Liver (tissue), 3 donors: ENCODE measurements at regions not wholly inside any gene's neighbourhood (a gene's known extent, or its start where the extent isn't known, plus 50 kb on each side); places are given as distances from the start of the nearest gene placed in this dataset.
"Not testable (repeated sequence)": the region's sequence is repeated elsewhere in the genome, so short reads cannot be mapped to it uniquely, and the experiment has no call there.

Source experiments
- CTCF ChIP-seq: fragments of 150-350 bp; IDR thresholded peaks from 2 replicates; pipeline ENCODE4 v1.5.1; 2017; ENCODE audit warnings: improper control_type of control experiment, low read depth, low read length; ENCODE audit not compliant: missing input control
- GABPA ChIP-seq, 2 donors: IDR thresholded peaks in 1 of 2; conservative IDR thresholded peaks in 1 of 2; 2 replicates each; pipeline ENCODE4 v1.6.1; 2016; ENCODE audit warnings: antibody characterized with exemption in 2 of 2, mild to moderate bottlenecking in 1 of 2, moderate library complexity in 1 of 2
- HNF4G ChIP-seq: IDR thresholded peaks from 2 replicates; pipeline ENCODE4 v1.6.1; 2016; ENCODE audit warnings: antibody characterized with exemption
- JUND ChIP-seq, 2 donors: IDR thresholded peaks; 2 replicates each; pipeline ENCODE4 v1.6.1; 2016; ENCODE audit warnings: antibody characterized with exemption in 2 of 2
- MAX ChIP-seq: IDR thresholded peaks from 2 replicates; pipeline ENCODE4 v1.6.1; 2016; ENCODE audit warnings: antibody characterized with exemption
- RAD21 ChIP-seq, 2 donors: IDR thresholded peaks; 2 replicates each; pipeline ENCODE4 v1.6.1; 2016; ENCODE audit warnings: antibody characterized with exemption in 2 of 2, mild to moderate bottlenecking in 2 of 2
- RXRA ChIP-seq, 2 donors: IDR thresholded peaks; 2 replicates each; pipeline ENCODE4 v1.6.1; 2017 to 2018; ENCODE audit warnings: antibody characterized with exemption in 2 of 2, mild to moderate bottlenecking in 1 of 2
- SP1 ChIP-seq: IDR thresholded peaks from 2 replicates; pipeline ENCODE4 v1.6.1; 2018; ENCODE audit warnings: antibody characterized with exemption, mild to moderate bottlenecking
- TAF1 ChIP-seq: conservative IDR thresholded peaks from 2 replicates; pipeline ENCODE4 v1.6.1; 2016; ENCODE audit warnings: antibody characterized with exemption, mild to moderate bottlenecking
- YY1 ChIP-seq: IDR thresholded peaks from 2 replicates; pipeline ENCODE4 v1.6.1; 2016; ENCODE audit warnings: antibody characterized with exemption, mild to moderate bottlenecking
- ZBTB33 ChIP-seq: IDR thresholded peaks from 2 replicates; pipeline ENCODE4 v1.6.1; 2016; ENCODE audit warnings: antibody characterized with exemption
- TF ChIP-seq, protein P1 (sequence below): IDR thresholded peaks from 2 replicates; pipeline ENCODE4 v1.6.1; 2016; ENCODE audit warnings: antibody characterized with exemption
- donor health status: healthy.
- donor health status: healthy.

- TF ChIP-seq CTCF; TAF1; RAD21 (IDR thresholded peaks at IDR 0.05); RXRA (IDR thresholded peaks at IDR 0.05); MAX; SP1; ZBTB33; YY1; HNF4G; JUND (IDR thresholded peaks at IDR 0.05); GABPA (IDR thresholded peaks at IDR 0.05 in 1 of 2, conservative IDR thresholded peaks at IDR 0.05 in 1 of 2): not testable (repeated sequence)
- TF ChIP-seq, protein P1, sequence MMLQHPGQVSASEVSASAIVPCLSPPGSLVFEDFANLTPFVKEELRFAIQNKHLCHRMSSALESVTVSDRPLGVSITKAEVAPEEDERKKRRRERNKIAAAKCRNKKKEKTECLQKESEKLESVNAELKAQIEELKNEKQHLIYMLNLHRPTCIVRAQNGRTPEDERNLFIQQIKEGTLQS = not testable (repeated sequence)
Observed at GRCh38 chrX:36904561-36904960, 103.6 kb upstream of the FAM47C start.
